ENCODE measurements at regions not wholly inside any gene's neighbourhood (a gene's known extent, or its start where the extent isn't known, plus 50 kb on each side); places are given as distances from the start of the nearest gene placed in this dataset.

DNA sequence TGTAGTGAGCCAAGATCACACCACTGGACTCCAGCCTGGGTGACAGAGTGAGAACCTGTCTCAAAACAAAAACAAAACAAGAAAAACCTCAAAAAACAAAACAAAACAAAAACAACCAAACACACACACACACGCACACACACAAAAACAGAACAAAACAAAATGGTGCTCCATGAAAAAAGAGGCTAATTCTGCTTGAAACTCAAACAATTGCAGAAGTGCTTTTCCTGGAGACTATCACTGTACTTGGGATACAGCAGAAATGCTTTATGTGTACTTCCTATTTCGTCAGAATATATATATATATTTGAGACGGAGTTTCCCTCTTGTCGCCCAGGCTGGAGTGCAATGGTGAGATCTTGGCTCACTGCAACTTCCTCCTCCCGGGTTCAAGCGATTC lies 49.9 kb upstream of the HSPA9 start:
- H3K27me3 Mint-ChIP-seq = peaks cover 48 to 63% (median 53%) of the 10 kb centered on the region in 5 donors

More for the DNA sequence above, 49.9 kb upstream of the HSPA9 start:
- Mint-ChIP-seq H3K4me1 (no peaks in the 10 kb centered on the region), H3K4me3 (no peak overlapping the region), H3K27ac (no peak overlapping the region), H3K9me3 (no peaks in the 10 kb centered on the region), H3K36me3 (peaks cover 0 to 4% (median 0%) of the 10 kb centered on the region in 5 donors)
- ChIA-PET CTCF (no interaction called here), POLR2A (no interaction called here)
- no peak overlapping the region for H3K27ac ChIP-seq (ENCODE audit: low read depth, low read length)
- ATAC-seq (no peak), DNase-seq (no peak)
- H3K36me3 ChIP-seq (ENCODE audit: control insufficient read depth in 2 of 3, insufficient read depth in 3 of 3, low read length in 3 of 3) = no peaks in the 10 kb centered on the region
- intact Hi-C loops (cut with micrococcal nuclease) = no loop called here
- no peak overlapping the region for H3K4me3 ChIP-seq (ENCODE audit: low read length)
- H3K9me3 ChIP-seq (ENCODE audit: control insufficient read depth in 2 of 3, low read length in 3 of 3) = no peaks in the 10 kb centered on the region
- H3K27me3 ChIP-seq (ENCODE audit: control insufficient read depth in 2 of 2, insufficient read depth in 2 of 2, low read length in 2 of 2) = no peaks in the 10 kb centered on the region
- no peaks in the 10 kb centered on the region for H3K4me1 ChIP-seq (ENCODE audit: control insufficient read depth in 2 of 2, insufficient read depth in 2 of 2, low read length in 2 of 2)
